Astrocyte of the spinal cord (primary cell): ENCODE measurements at regions not wholly inside any gene's neighbourhood (a gene's known extent, or its start where the extent isn't known, plus 50 kb on each side); places are given as distances from the start of the nearest gene placed in this dataset.

ENCODE experiments used
- DNase-seq: peaks from one replicate; pipeline ENCODE4 v3.0.0; 2011; ENCODE audit warnings: low read depth, low spot score
- H3K4me3 ChIP-seq: 2 replicates; pipeline ENCODE4 v1.5.1; 2011; ENCODE audit warnings: low read depth, mild to moderate bottlenecking, low read length, moderate library complexity
- CTCF ChIP-seq: IDR thresholded peaks from 2 replicates; pipeline ENCODE4 v1.5.1; 2012; ENCODE audit warnings: low read depth, mild to moderate bottlenecking, low read length, inconsistent platforms
- in situ Hi-C: cut with HindIII; loops from 2 replicates; pipeline ENCODE4 v1.10.0; 2017; ENCODE audit warnings: low sequenced_read_pairs

DNA sequence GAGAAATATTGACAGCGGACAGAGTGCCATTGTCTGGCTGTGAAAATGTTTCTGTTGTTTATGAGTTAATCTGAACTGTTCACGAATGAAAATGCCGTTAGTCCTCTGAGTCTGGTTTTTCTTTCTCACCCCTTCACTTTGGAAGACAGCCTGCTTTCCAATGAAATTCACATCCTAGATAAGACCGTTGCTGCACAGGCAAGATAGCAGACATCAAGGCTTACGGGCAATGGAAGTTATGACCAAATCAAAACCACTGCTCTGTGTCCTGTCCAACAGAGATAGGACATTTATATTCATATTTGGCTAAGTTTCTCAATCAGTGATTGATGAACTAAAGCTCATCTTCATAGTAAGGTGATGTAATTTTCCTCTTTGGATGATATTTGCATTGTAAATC, 180.0 kb upstream of the DMAC1 start:
- H3K4me3 ChIP-seq, result no peak overlapping the region
- no peak for TF ChIP-seq CTCF
- no peak for DNase-seq
- in situ Hi-C loops, result no loop called here

- TF ChIP-seq CTCF, result no peak
- in situ Hi-C loops, result no loop called here
- DNase-seq, result no peak
- no peak overlapping the region for H3K4me3 ChIP-seq
These were observed 178.0 kb upstream of the DMAC1 start for GRCh38 chr9:7977586-7977985.

- no peak for DNase-seq
- in situ Hi-C loops, result no loop called here
- no peak for TF ChIP-seq CTCF
- no peak overlapping the region for H3K4me3 ChIP-seq
These were observed 177.3 kb upstream of the DMAC1 start for GRCh38 chr9:7976856-7977255.

DNA sequence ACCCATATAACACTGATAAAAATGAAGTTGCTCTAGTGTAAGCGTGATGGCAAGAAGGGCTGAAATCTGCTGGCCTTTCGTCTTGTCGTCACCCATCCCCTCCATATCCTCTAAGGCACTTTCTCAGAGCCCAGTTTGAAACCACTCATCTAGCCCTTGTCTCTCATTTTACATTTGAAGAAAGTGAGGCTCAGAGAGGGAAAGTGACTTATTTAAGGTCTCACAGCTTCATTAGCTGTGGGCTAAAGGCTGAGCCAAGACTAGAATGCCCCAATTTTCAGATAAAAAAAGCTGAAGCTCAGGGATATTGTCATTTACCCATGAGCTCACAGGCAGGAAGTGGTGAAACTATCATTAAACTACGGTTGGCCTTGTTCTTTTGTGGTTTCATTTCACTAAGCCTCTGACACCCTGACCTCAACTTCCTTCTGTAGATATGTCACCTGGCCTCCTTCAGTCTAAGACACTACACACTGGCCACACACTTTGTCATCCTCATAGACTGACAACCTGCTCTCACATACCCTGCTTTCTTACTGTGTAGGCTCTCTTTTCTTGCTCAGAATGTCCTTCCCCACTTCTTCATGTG, 176.7 kb upstream of the DMAC1 start:
- H3K4me3 ChIP-seq, result no peak overlapping the region
- peak; percentile 11 for DNase-seq

DNA sequence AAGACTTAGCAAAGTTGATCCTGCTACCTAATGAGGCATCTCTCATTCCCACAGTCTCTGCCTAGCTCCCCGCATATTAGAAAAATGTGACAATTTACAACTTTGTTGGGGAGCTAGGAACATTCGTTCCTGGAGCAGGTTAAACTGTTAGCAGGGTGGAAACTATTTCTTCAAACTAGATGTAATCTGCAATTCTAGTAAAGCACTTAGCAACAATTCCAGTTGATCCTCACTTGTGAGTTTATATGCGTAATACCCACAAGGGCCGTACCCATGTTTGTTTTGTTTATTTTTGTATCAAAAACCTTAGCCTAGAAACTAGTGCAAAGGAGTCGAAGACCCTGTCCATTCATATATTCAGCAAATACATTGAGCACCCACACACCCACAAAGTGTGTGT, 175.8 kb upstream of the DMAC1 start:
- in situ Hi-C loops, result no loop called here
- H3K4me3 ChIP-seq, result no peak overlapping the region
- DNase-seq, result no peak
- no peak for TF ChIP-seq CTCF

More for the DNA sequence above, 176.7 kb upstream of the DMAC1 start:
- no peak for TF ChIP-seq CTCF
- in situ Hi-C loops, result no loop called here

GRCh38 chr9:7974335-7974960, 174.9 kb upstream of the DMAC1 start:
- in situ Hi-C loops, result no loop called here
- TF ChIP-seq CTCF, result no peak
- DNase-seq, result no peak
- H3K4me3 ChIP-seq, result no peak overlapping the region
